ENCODE measurements at regions not wholly inside any gene's neighbourhood (a gene's known extent, or its start where the extent isn't known, plus 50 kb on each side); places are given as distances from the start of the nearest gene placed in this dataset.
"Not testable (repeated sequence)": the region's sequence is repeated elsewhere in the genome, so short reads cannot be mapped to it uniquely, and the experiment has no call there.

DNA sequence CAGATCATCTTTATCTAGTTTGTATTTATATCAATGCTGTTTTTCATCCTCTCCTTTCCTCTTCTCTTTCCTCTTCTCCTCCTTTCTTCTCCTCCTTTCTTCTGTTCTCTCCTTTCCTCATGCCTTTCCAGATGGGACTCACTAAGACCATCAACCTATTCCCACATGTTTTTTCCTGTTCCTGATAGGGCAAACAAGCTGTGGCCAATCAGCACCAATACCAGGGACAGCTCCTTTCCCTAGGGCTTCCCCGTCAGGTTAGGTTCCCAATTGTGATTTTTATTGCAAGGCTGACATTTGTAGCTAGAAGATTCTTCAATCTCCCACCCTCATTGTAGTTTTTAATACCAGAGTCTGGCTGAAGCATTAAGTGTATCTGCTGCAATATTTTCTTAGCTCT is 76.3 kb upstream of the COL8A1 start:
- Histone ChIP-seq H3K4me1 (no peaks in the 10 kb centered on the region), H3K9me3 (no peaks in the 10 kb centered on the region), H3K27me3 (no peaks in the 10 kb centered on the region), H3K27ac (no peak overlapping the region), H3K36me3 (no peaks in the 10 kb centered on the region), H3K4me3 (no peak overlapping the region)
- no peak for DNase-seq
- intact Hi-C loops (cut with DNase I; ENCODE audit: low total_unique reads): no loop called here
- TF ChIP-seq, protein P1, sequence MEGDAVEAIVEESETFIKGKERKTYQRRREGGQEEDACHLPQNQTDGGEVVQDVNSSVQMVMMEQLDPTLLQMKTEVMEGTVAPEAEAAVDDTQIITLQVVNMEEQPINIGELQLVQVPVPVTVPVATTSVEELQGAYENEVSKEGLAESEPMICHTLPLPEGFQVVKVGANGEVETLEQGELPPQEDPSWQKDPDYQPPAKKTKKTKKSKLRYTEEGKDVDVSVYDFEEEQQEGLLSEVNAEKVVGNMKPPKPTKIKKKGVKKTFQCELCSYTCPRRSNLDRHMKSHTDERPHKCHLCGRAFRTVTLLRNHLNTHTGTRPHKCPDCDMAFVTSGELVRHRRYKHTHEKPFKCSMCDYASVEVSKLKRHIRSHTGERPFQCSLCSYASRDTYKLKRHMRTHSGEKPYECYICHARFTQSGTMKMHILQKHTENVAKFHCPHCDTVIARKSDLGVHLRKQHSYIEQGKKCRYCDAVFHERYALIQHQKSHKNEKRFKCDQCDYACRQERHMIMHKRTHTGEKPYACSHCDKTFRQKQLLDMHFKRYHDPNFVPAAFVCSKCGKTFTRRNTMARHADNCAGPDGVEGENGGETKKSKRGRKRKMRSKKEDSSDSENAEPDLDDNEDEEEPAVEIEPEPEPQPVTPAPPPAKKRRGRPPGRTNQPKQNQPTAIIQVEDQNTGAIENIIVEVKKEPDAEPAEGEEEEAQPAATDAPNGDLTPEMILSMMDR (IDR thresholded peaks at IDR 0.05): no peak
- TF ChIP-seq POLR2A (IDR thresholded peaks at IDR 0.05): no peak

DNA sequence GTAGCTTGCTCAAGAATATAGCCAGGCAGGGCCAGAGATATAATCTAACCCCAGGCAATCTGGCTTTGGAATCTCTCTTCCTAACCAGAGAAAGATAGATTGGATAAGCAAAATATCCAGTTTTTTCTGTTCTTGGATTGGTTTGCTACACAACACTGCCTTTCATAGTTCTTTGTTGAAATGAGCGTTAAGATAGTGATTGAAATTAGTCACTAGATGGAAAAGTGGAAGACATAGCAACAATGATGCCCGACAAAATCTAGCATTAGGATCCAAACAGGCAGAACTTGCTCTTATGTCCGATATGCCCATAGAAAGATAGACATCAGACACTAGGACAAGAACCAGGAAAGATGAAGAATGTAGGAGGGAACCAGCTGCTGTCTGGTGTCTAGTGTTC is 77.3 kb upstream of the COL8A1 start:
- Histone ChIP-seq H3K27ac (no peak overlapping the region), H3K27me3 (no peaks in the 10 kb centered on the region), H3K4me3 (no peak overlapping the region), H3K36me3 (no peaks in the 10 kb centered on the region), H3K9me3 (no peaks in the 10 kb centered on the region), H3K4me1 (no peaks in the 10 kb centered on the region)
- TF ChIP-seq, protein P1 (IDR thresholded peaks at IDR 0.05): no peak
- no peak for TF ChIP-seq POLR2A (IDR thresholded peaks at IDR 0.05)
- DNase-seq: no peak
- intact Hi-C loops (cut with DNase I; ENCODE audit: low total_unique reads): no loop called here

DNA sequence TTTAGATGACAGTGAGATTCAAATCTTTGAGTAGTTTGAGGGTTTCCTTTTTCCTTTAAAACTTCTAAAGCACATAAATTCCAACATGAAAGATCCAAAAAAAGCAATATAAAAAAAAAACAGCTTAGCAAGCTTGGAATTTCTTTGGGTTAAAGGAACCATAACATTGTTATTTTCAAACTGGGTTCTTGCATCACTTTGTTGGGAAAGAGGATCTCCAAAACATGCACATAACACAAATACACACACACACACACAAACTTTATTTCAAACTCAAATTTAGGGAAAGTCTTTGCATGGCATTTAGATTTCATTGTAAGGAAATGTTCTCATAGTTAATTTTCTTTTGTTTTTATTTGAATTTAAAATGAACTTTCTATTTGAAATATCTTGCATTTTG is 79.2 kb upstream of the COL8A1 start:
- Histone ChIP-seq H3K4me3 (no peak overlapping the region), H3K27me3 (no peaks in the 10 kb centered on the region), H3K4me1 (no peaks in the 10 kb centered on the region), H3K27ac (no peak overlapping the region), H3K36me3 (no peaks in the 10 kb centered on the region), H3K9me3 (no peaks in the 10 kb centered on the region)
- DNase-seq: no peak
- intact Hi-C loops (cut with DNase I; ENCODE audit: low total_unique reads): no loop called here
- TF ChIP-seq POLR2A (IDR thresholded peaks at IDR 0.05): no peak
- TF ChIP-seq, protein P1 (IDR thresholded peaks at IDR 0.05): no peak

DNA sequence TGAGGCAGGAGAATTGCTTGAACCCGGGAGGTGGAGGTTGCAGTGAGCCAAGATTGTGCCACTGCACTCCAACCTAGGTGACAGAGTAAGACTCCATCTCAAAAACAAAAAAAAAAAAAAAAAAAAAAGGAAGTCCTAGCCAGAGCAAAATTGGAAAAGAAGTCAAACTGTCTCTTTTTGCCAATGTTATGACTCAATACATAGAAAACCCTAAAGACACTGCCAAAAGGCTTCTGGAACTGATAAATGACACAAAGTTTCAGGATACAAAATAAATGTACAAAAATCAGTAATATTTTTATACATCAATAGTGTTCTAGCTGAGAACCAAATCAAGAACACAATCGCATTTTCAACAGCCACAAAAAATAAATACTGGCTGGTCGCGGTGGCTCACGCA is 82.5 kb upstream of the COL8A1 start:
- DNase-seq; H3K27ac ChIP-seq; H3K4me3 ChIP-seq; H3K9me3 ChIP-seq; H3K4me1 ChIP-seq; intact Hi-C loops (cut with DNase I; ENCODE audit: low total_unique reads); H3K36me3 ChIP-seq; H3K27me3 ChIP-seq: not testable (repeated sequence)

DNA sequence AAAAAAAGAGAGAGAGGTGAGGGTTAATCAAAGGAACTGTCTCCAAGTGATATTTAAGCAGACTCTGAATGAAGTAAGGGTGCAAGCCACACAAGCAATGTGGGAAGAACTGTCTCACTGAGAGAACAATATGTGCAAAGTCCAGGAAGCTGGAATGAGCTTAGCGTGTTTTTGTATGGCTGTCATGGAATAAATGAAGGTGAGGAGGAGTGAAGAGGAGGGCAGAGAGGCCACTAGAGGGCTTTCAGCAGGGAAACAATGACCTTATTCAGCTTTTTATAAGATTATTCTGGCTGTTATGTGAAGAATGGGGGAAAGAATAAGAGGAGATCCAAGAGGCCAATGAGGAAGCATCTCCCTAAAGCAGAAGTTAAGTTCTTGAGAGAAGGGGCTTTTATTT is 86.9 kb upstream of the COL8A1 start:
- TF ChIP-seq, protein P1 (IDR thresholded peaks at IDR 0.05): no peak
- TF ChIP-seq POLR2A (IDR thresholded peaks at IDR 0.05): no peak
- H3K27me3 ChIP-seq: no peaks in the 10 kb centered on the region
- intact Hi-C loops (cut with DNase I; ENCODE audit: low total_unique reads): no loop called here
- H3K9me3 ChIP-seq: no peaks in the 10 kb centered on the region
- H3K36me3 ChIP-seq: no peaks in the 10 kb centered on the region
- no peak for DNase-seq
- no peak overlapping the region for H3K4me3 ChIP-seq
- H3K4me1 ChIP-seq: no peaks in the 10 kb centered on the region
- no peak overlapping the region for H3K27ac ChIP-seq

DNA sequence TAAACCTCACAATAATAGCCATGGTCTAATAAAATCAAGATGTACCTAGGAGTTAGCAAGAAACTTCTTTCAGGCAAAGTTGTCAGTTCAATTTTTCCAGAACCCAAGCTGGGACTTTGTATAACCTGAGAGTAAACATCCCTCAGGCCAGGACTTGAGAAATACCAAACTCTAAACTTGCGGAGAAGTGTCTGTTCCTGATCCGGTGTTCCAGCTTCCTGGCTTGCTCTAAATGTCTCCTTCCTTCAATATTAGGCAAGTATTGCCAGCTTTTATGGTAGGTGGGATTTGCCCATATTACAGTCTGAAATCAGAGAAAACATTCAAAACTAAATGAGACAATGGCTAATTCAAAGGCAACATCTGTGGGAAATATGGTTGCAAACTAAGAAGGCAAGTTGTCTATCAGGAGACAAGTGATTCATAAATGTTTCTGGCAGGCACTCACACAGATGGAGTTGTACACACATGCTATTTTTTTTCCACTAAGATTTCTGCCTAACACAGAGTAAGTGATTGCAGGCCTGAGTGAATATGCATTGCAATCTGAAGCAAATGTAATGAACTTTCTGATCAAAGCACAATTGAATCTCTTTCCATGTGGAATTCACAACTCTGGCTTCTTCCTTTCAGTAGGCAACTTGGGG is 88.3 kb upstream of the COL8A1 start:
- H3K36me3 ChIP-seq: no peaks in the 10 kb centered on the region
- no peak for TF ChIP-seq POLR2A (IDR thresholded peaks at IDR 0.05)
- TF ChIP-seq, protein P1 (IDR thresholded peaks at IDR 0.05): no peak
- no peaks in the 10 kb centered on the region for H3K9me3 ChIP-seq
- no peak for DNase-seq
- intact Hi-C loops (cut with DNase I; ENCODE audit: low total_unique reads): no loop called here
- H3K4me1 ChIP-seq: no peaks in the 10 kb centered on the region
- no peaks in the 10 kb centered on the region for H3K27me3 ChIP-seq
- no peak overlapping the region for H3K4me3 ChIP-seq
- H3K27ac ChIP-seq: no peak overlapping the region

All from uterus (tissue), 3 donors.